Fibroblast of villous mesenchyme (primary cell): ENCODE measurements at regions not wholly inside any gene's neighbourhood (a gene's known extent, or its start where the extent isn't known, plus 50 kb on each side); places are given as distances from the start of the nearest gene placed in this dataset.
A peak's percentile ranks its signal among the peaks of the same experiment; 100 is the strongest.
"Not testable (repeated sequence)": the region's sequence is repeated elsewhere in the genome, so short reads cannot be mapped to it uniquely, and the experiment has no call there.

Source experiments
- DNase-seq: peaks from one replicate; pipeline ENCODE4 v3.0.0-alpha.2; 2010; ENCODE audit warnings: low read depth
- H3K4me3 ChIP-seq: 2 replicates; pipeline ENCODE4 v1.5.1; 2011; ENCODE audit warnings: low read depth, mild to moderate bottlenecking, low read length
- CTCF ChIP-seq: IDR thresholded peaks from 2 replicates; pipeline ENCODE4 v1.5.1; 2012; ENCODE audit warnings: low read depth, mild to moderate bottlenecking, low read length; ENCODE audit not compliant: insufficient read depth

GRCh38 chr5:109560554-109560953, 129.2 kb upstream of the MAN2A1 start:
- no peak for TF ChIP-seq CTCF
- no peak for DNase-seq
- H3K4me3 ChIP-seq, result no peak overlapping the region

- DNase-seq, result peak; percentile 47
- no peak for TF ChIP-seq CTCF
- H3K4me3 ChIP-seq, result no peak overlapping the region
These were observed 130.8 kb upstream of the MAN2A1 start for GRCh38 chr5:109558952-109559351.

GRCh38 chr5:109558364-109558763, 131.4 kb upstream of the MAN2A1 start:
- H3K4me3 ChIP-seq, result no peak overlapping the region
- DNase-seq, result no peak
- no peak for TF ChIP-seq CTCF

GRCh38 chr5:109553846-109554245, 135.9 kb upstream of the MAN2A1 start:
- no peak overlapping the region for H3K4me3 ChIP-seq
- no peak for TF ChIP-seq CTCF
- no peak for DNase-seq

GRCh38 chr5:109551234-109551633, 138.5 kb upstream of the MAN2A1 start:
- not testable (repeated sequence) for H3K4me3 ChIP-seq, DNase-seq

- H3K4me3 ChIP-seq, result no peak overlapping the region
- no peak for TF ChIP-seq CTCF
- DNase-seq, result no peak
These were observed 139.7 kb upstream of the MAN2A1 start for GRCh38 chr5:109550077-109550476.

GRCh38 chr5:109546461-109546860, 136.7 kb upstream of the PJA2 start:
- DNase-seq, result no peak
- no peak for TF ChIP-seq CTCF
- H3K4me3 ChIP-seq, result no peak overlapping the region

- DNase-seq, H3K4me3 ChIP-seq: not testable (repeated sequence)
These were observed 135.1 kb upstream of the PJA2 start for GRCh38 chr5:109544873-109545272.

GRCh38 chr5:109538692-109539091, 128.9 kb upstream of the PJA2 start:
- not testable (repeated sequence) for DNase-seq, H3K4me3 ChIP-seq

GRCh38 chr5:109535090-109535489, 125.3 kb upstream of the PJA2 start:
- not testable (repeated sequence) for H3K4me3 ChIP-seq, DNase-seq
